Pancreas (tissue), 10 donors: ENCODE measurements at regions not wholly inside any gene's neighbourhood (a gene's known extent, or its start where the extent isn't known, plus 50 kb on each side); places are given as distances from the start of the nearest gene placed in this dataset.

ENCODE experiments used
- ATAC-seq, 4 donors: fragments of 200-7000 bp; cut with Tn5 transposase; one replicate each; pipeline versions ENCODE4 v1.8.0 to v1.9.1; 2020; ENCODE audit warnings: mild to moderate bottlenecking in 4 of 4, moderate library complexity in 4 of 4
- DNase-seq, 6 donors: peaks; one replicate each; pipeline ENCODE4 v3.0.0-alpha.2; 2020
- FAIRE-seq: peaks from 2 replicates; lab custom pipeline; 2012; peaks lifted over from hg19 to GRCh38; lab: Jason Lieb, UNC
- H3K27ac ChIP-seq, 4 donors: fragments of 200-600 bp; sonication (generic); 1 replicate in 3 of 4; 2 replicates in 1 of 4; pipeline versions ENCODE4 v1.5.0 to v1.8.0; 2020
- H3K27me3 ChIP-seq, 4 donors: fragments of 200-600 bp; one replicate each; pipeline ENCODE4 v1.8.0; 2021
- H3K36me3 ChIP-seq, 3 donors: fragments of 200-600 bp; sonication (generic) in 1 of 3; one replicate each; pipeline versions ENCODE4 v1.5.0 to v1.8.0; 2020 to 2021
- H3K4me1 ChIP-seq, 3 donors: fragments of 200-600 bp; one replicate each; pipeline ENCODE4 v1.8.0; 2021
- H3K4me3 ChIP-seq, 4 donors: fragments of 200-600 bp; sonication (generic) in 2 of 4; one replicate each; pipeline versions ENCODE4 v1.5.0 to v1.8.0; 2020 to 2021
- H3K9me3 ChIP-seq, 4 donors: fragments of 200-600 bp; one replicate each; pipeline ENCODE4 v1.8.0; 2021
- WGBS, 2 donors: extraction: QIAGEN DNeasy Blood & Tissue Kit; methylation state at CpG; one replicate each; pipeline ENCODE4 v1.1.7; 2013; 5-methylcytosine and 5-hydroxymethylcytosine counted together
- intact Hi-C, 3 donors: fragments of 100-400 bp; cut with DNase I; formaldehyde crosslinking; loops; one replicate each; pipeline versions ENCODE4 v1.11.1 to v1.14.2; 2022
- TF ChIP-seq, protein P1 (sequence below), 4 donors: fragments of 200-600 bp; sonication (generic) in 3 of 4; IDR thresholded peaks; one replicate each; pipeline versions ENCODE4 v1.5.0 to v1.8.0; 2021; ENCODE audit warnings: antibody characterized with exemption in 4 of 4
- donor health status: healthy with polysubstance abuse.
- donor health status: DM: no; HTN: no; CAD: no; lungs with moderate emphysema.
- donor health status: DM: no; HTN: no; CAD: no.
- donor health status: control.
- donor health status: control.
- donor health status: Bipolar disorder and iron deficiency.
- donor health status: DM: yes; HTN: yes; CAD: no.
- donor health status: DM: no; HTN: no; CAD: no.
- donor health status: DM: no; HTN: no; CAD: no.
- donor health status: DM: yes; HTN: yes; CAD: no.

DNA sequence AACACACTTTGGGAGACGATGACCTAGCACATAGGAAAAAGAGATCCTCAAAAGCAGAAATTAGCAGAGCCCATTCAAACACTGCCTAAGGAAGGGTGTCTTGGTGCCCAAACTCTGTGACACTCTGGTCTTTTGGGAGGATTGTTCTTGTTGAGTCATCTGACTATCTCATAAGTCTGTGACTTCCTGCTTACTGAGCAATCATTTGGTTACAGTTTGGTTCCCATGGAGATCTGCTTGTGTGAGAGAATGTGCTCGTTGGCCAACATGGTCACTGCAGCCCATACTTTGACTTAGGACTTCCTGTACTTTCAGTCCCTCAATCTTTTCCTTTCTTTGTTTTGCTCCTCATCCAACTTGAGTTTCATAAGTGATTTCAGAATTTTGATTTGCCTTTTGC, 602.9 kb downstream of the NYAP2 start:
- TF ChIP-seq, protein P1, sequence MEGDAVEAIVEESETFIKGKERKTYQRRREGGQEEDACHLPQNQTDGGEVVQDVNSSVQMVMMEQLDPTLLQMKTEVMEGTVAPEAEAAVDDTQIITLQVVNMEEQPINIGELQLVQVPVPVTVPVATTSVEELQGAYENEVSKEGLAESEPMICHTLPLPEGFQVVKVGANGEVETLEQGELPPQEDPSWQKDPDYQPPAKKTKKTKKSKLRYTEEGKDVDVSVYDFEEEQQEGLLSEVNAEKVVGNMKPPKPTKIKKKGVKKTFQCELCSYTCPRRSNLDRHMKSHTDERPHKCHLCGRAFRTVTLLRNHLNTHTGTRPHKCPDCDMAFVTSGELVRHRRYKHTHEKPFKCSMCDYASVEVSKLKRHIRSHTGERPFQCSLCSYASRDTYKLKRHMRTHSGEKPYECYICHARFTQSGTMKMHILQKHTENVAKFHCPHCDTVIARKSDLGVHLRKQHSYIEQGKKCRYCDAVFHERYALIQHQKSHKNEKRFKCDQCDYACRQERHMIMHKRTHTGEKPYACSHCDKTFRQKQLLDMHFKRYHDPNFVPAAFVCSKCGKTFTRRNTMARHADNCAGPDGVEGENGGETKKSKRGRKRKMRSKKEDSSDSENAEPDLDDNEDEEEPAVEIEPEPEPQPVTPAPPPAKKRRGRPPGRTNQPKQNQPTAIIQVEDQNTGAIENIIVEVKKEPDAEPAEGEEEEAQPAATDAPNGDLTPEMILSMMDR (IDR thresholded peaks at IDR 0.05), result no peak
- ATAC-seq, result peak in 3 of 4 donors; percentile 36 to 67 (median 62)
- no peak for FAIRE-seq
- peak in 1 of 6 donors; percentile 2 for DNase-seq
- Histone ChIP-seq H3K4me1 (no peaks in the 10 kb centered on the region), H3K27ac (no peak overlapping the region), H3K9me3 (no peaks in the 10 kb centered on the region), H3K36me3 (no peaks in the 10 kb centered on the region), H3K4me3 (no peak overlapping the region), H3K27me3 (no peaks in the 10 kb centered on the region)
- 50 to 57% methylated on average over 2 of the region's 2 CpGs for WGBS, 2 donors
- intact Hi-C loops, result no loop called here

DNA sequence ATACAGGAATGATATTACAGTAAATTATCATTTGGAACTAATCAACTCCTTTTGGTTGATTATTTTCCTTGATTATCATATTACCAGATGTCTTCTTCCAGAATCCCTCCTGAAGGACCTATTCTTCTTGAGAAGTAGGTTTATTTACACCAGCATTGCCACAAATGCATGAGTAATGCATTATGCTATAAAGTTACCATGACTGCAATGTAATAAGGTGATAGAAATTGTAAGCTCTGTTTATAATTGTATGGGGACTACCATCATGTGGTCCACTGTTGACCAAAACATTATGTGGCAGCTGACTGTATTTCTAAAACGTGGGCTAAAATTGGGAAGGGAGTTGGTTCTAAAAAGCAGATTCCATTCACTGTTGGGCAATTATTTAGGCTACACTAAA, 602.2 kb downstream of the NYAP2 start:
- FAIRE-seq (no peak), DNase-seq (no peak), ATAC-seq (no peak)
- Histone ChIP-seq H3K4me3 (no peak overlapping the region), H3K4me1 (no peaks in the 10 kb centered on the region), H3K27ac (no peak overlapping the region), H3K27me3 (no peaks in the 10 kb centered on the region), H3K36me3 (no peaks in the 10 kb centered on the region), H3K9me3 (no peaks in the 10 kb centered on the region)
- intact Hi-C loops, result no loop called here
- WGBS, 2 donors, result 42 to 61% methylated on average over 1 of the region's 1 CpG
- TF ChIP-seq, protein P1 (IDR thresholded peaks at IDR 0.05), result no peak

DNA sequence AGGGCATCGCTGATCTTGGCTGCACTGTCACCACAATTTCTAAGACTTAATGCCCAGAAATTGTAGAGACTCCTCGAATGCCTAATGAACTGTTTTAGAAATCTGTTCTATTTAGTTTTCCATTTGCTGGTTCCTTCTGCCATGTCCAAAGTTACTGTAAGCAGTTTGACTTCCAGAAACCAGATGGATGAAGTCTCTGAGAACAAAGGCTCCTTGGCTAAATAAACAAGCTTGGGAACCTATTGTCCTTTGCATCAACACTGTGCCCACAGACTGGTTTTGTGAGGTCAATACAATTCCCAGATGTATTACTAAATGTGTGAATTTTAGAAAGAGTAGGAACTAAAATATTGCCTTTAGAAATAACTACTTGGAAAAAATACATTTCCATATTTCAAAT, 600.2 kb downstream of the NYAP2 start:
- TF ChIP-seq, protein P1 (IDR thresholded peaks at IDR 0.05), result no peak
- Histone ChIP-seq H3K27ac (no peak overlapping the region), H3K27me3 (no peaks in the 10 kb centered on the region), H3K4me3 (no peak overlapping the region), H3K36me3 (no peaks in the 10 kb centered on the region), H3K4me1 (no peaks in the 10 kb centered on the region), H3K9me3 (no peaks in the 10 kb centered on the region)
- 63 to 83% methylated on average over 2 of the region's 2 CpGs for WGBS, 2 donors
- intact Hi-C loops, result no loop called here
- ATAC-seq (no peak), FAIRE-seq (no peak), DNase-seq (no peak)

DNA sequence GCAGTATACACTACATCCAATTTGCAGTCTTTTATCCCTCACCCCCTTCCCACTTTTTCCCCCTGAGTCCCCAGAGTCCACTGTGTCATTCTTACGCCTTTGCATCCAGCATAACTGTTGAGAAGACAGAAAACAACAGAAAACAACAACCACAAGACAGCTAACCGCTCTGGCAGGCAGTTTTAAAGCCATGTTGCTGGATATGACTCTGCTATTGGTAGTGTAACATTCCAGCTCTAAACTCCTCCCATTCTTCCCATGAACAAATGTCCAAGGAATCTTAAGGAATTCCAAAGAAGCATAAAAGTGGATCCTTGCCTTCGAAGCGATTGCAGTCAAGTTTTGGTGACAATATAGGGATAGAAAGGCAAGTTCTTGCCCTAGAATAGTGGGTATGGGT, 599.1 kb downstream of the NYAP2 start:
- WGBS, 2 donors, result 71 to 73% methylated on average over 4 of the region's 4 CpGs
- no peaks in the 10 kb centered on the region for H3K4me1 ChIP-seq
- H3K27me3 ChIP-seq, result no peaks in the 10 kb centered on the region
- H3K27ac ChIP-seq, result no peak overlapping the region
- DNase-seq, result no peak
- no peak for FAIRE-seq
- intact Hi-C loops, result no loop called here
- H3K9me3 ChIP-seq, result no peaks in the 10 kb centered on the region
- no peak overlapping the region for H3K4me3 ChIP-seq
- TF ChIP-seq, protein P1 (IDR thresholded peaks at IDR 0.05), result no peak
- ATAC-seq, result no peak
- H3K36me3 ChIP-seq, result no peaks in the 10 kb centered on the region

DNA sequence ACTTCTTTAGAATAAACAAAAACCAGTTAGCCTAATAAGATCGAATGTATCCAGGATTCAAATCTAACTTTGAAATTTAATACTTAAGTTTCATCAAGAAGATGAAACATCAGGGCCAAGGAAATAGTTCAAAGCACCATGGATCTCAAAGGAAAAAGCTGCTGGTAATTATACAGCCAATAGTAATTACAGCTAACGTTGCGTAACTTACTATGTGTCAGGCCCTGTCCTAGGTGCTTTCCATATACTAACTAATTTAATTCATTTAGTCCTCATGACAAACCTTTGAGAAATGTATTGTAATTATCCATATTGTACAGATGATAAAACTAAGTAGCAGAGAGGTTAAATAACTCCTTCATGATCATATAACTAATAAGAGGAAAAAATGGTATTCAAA, 598.6 kb downstream of the NYAP2 start:
- Histone ChIP-seq H3K27ac (no peak overlapping the region), H3K27me3 (no peaks in the 10 kb centered on the region), H3K9me3 (no peaks in the 10 kb centered on the region), H3K4me3 (no peak overlapping the region), H3K4me1 (no peaks in the 10 kb centered on the region), H3K36me3 (no peaks in the 10 kb centered on the region)
- intact Hi-C loops, result no loop called here
- DNase-seq (no peak), ATAC-seq (no peak), FAIRE-seq (no peak)
- 81 to 86% methylated on average over 3 of the region's 3 CpGs for WGBS, 2 donors
- TF ChIP-seq, protein P1 (IDR thresholded peaks at IDR 0.05), result no peak
